ENCODE measurements at regions not wholly inside any gene's neighbourhood (a gene's known extent, or its start where the extent isn't known, plus 50 kb on each side); places are given as distances from the start of the nearest gene placed in this dataset.

GRCh38 chr3:95725770-95726169, 1088.6 kb upstream of the EPHA6 start:
- no peaks in the 10 kb centered on the region for H3K9me3 Mint-ChIP-seq
- ChIA-PET POLR2A (no interaction called here), CTCF (no interaction called here)
- ATAC-seq (no peak), DNase-seq (ENCODE audit: low spot score) (no peak)
- no peaks in the 10 kb centered on the region for H3K36me3 Mint-ChIP-seq
- TF ChIP-seq ZNF232 (CRISPR knock-in tag; IDR thresholded peaks at IDR 0.05) = no peak
- TF ChIP-seq GRHL2 (CRISPR knock-in tag; IDR thresholded peaks at IDR 0.05; ENCODE audit: insufficient replicate concordance, severe bottlenecking) = no peak
- H3K4me1 Mint-ChIP-seq = no peaks in the 10 kb centered on the region
- H3K27me3 Mint-ChIP-seq (ENCODE audit: low read depth) = no peaks in the 10 kb centered on the region
- H3K27ac Mint-ChIP-seq = no peak overlapping the region
- no peak overlapping the region for H3K4me3 Mint-ChIP-seq

- CTCF ChIA-PET = no interaction called here
- H3K9me3 Mint-ChIP-seq = no peaks in the 10 kb centered on the region
- DNase-seq (ENCODE audit: low spot score) (no peak), ATAC-seq (no peak)
- TF ChIP-seq JUN (CRISPR knock-in tag; IDR thresholded peaks at IDR 0.05) = no peak
- TF ChIP-seq TCF7 (CRISPR knock-in tag; IDR thresholded peaks at IDR 0.05; ENCODE audit: low read depth) = no peak
- TF ChIP-seq MYBL2 (CRISPR knock-in tag; IDR thresholded peaks at IDR 0.05) = no peak
- TF ChIP-seq RORB (CRISPR knock-in tag; IDR thresholded peaks at IDR 0.05) = no peak
- no peak for TF ChIP-seq NFATC4 (CRISPR knock-in tag; IDR thresholded peaks at IDR 0.05)
- no peak for TF ChIP-seq SP1 (CRISPR knock-in tag; conservative IDR thresholded peaks at IDR 0.05)
- no peak for TF ChIP-seq TEAD1 (CRISPR knock-in tag; IDR thresholded peaks at IDR 0.05)
- TF ChIP-seq ATF6 (CRISPR knock-in tag; IDR thresholded peaks at IDR 0.05) = no peak
- no peak for TF ChIP-seq ZNF423 (CRISPR knock-in tag; IDR thresholded peaks at IDR 0.05)
- no peak for TF ChIP-seq KAT7 (CRISPR knock-in tag; IDR thresholded peaks at IDR 0.05; ENCODE audit: borderline replicate concordance)
- no peak for TF ChIP-seq AFF4 (CRISPR knock-in tag; IDR thresholded peaks at IDR 0.05; ENCODE audit: borderline replicate concordance)
- no peak for TF ChIP-seq E2F5 (CRISPR knock-in tag; IDR thresholded peaks at IDR 0.05)
- no peak for TF ChIP-seq JAZF1 (CRISPR knock-in tag; IDR thresholded peaks at IDR 0.05)
- TF ChIP-seq MLX (CRISPR knock-in tag; IDR thresholded peaks at IDR 0.05) = no peak
- TF ChIP-seq CDX4 (CRISPR knock-in tag; IDR thresholded peaks at IDR 0.05; ENCODE audit: borderline replicate concordance) = no peak
- TF ChIP-seq ESRRA (CRISPR knock-in tag; IDR thresholded peaks at IDR 0.05; ENCODE audit: borderline replicate concordance) = no peak
- TF ChIP-seq PRDM15 (CRISPR knock-in tag; IDR thresholded peaks at IDR 0.05) = no peak
- TF ChIP-seq IRF2 (CRISPR knock-in tag; IDR thresholded peaks at IDR 0.05; ENCODE audit: borderline replicate concordance, low read depth) = no peak
- TF ChIP-seq ATF3 (CRISPR knock-in tag; conservative IDR thresholded peaks at IDR 0.05) = no peak
- POLR2A ChIA-PET = no interaction called here
- no peak overlapping the region for H3K4me3 Mint-ChIP-seq
- no peaks in the 10 kb centered on the region for H3K4me1 Mint-ChIP-seq
- H3K27me3 Mint-ChIP-seq (ENCODE audit: low read depth) = no peaks in the 10 kb centered on the region
- H3K36me3 Mint-ChIP-seq = no peaks in the 10 kb centered on the region
- no peak overlapping the region for H3K27ac Mint-ChIP-seq
These were observed 1082.6 kb upstream of the EPHA6 start for GRCh38 chr3:95731753-95732152.

Data from WTC11 (cell line).